ENCODE measurements at regions not wholly inside any gene's neighbourhood (a gene's known extent, or its start where the extent isn't known, plus 50 kb on each side); places are given as distances from the start of the nearest gene placed in this dataset.

DNA sequence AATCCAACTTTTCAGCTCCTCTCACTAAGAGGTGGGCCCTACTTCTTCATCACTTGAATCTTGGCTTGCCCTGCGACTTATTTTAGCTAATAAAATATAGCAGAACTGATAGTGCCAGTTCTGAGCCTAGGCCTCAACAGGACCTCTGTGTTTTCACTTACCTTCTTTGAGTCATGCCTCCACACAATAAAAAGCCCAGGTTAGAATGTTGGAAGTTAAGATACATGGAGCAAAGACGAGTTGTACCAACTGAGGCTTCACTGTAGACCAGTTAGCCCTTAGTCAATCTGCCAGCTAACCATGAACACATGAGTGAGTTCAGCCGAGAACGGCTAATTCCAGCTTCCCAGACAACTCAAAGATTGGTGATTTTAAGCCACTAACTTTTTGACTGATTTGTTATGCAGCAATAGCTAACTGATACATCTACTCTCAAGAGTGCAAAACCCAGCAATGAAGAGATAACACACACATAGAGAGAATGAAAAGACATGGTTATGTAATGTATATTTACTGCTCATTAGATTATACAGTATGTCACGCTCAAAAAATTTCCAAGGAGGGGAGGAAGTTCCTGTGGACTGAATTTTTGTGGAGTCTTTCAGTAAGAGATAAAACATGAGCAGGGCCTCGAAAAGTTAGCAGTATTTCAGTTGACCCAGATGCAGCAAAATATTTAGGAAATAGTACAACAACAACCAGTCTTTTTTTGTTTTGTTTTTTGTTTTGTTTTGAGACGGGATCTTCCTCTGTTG lies 181.1 kb downstream of the MYCN start:
- no peak for DNase-seq (ENCODE audit: low read depth)

DNA sequence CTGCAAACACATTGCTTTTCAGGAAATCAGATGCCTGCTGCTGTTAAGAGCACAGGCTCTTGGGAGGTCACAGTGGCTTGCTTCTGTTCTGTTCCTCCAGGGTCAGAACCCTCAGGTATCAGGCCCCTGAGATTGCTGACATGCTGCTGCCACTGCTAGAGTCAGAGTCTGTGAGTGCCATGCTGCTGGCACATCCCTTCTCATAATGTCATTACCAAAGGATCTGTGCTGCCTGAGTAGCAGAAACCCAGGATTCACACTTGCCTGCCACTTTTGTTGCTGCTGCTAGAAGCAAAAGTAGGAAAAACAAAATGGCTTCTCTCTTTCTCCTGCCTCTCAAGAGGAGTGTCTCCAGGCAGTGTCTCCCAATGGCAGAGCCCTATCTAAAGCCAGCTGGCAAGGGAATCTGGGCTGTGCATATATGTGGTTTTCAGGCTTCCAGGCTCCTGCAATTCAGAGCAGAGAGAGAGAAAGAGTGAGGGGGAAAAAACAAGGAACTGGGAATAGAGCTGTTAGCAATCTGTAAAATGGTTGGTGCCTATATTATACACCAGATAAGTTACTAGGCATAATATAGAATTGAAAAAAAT lies 180.3 kb downstream of the MYCN start:
- no peak for DNase-seq (ENCODE audit: low read depth)

DNA sequence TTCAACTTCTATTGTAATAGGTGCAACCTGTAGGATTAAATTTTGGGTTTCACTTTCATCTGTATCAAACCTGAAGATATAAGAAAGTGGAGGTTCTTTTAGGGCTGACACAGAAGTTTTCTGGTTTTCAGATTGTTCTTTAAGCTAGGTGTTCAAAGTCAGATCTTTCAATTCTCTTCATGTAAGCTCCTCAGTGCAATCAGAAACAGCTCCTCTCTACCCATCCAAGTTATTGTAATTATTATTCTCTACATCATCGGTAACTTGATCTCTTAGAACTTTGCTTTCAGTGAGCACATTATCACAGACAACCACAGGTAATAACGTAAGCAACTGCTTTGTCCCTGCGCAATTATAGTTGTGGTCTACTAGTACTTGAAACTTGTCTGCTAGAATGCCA lies 179.4 kb downstream of the MYCN start:
- no peak for DNase-seq (ENCODE audit: low read depth)

DNA sequence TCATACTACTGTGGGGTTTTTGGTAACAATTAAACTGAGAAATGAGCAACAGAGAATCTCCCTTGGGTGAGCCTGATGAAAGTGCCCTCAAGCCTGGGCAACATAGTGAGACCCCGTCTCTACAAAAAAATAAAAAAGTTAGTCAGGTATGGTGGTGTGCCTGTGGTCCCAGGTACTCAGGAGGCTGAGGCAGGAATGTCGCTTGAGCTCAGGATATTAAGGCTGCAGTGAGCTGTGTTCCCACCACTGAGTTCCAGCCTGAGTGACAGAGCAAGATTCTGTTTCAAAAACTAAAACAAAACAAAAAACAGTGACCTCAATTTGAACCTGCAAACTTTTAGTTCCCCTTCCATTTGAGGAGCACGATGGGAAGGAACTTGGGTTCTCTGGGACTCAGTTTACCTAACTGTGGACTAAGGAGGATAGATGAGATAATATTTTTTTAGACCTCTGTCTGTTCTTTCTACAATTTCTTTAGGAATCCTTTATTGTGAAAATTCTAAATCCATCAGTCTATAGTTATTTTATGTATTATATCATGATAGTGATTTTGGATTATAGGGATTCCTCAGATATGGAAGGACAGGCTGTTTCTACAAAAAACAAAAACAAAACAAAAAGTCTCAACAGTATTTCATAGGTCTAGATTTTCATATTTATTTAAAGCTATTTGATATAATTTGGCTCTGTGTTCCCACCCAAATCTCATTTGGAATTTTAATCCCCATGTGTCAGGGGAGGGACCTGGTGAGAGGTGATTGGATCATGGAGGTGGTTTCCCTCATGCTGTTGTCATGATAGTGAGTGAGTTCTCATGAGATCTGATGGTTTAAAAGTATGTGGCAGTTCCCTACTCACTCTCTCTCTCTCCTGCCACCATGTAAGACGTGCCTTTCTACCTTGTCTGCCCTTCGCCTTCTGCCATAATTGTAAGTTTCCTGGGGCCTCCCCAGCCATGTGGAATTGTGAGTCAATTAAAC lies 178.6 kb downstream of the MYCN start:
- no peak for DNase-seq (ENCODE audit: low read depth)

GRCh38 chr2:16117791-16118610 lies 177.7 kb downstream of the MYCN start:
- DNase-seq (ENCODE audit: low read depth) = no peak

DNA sequence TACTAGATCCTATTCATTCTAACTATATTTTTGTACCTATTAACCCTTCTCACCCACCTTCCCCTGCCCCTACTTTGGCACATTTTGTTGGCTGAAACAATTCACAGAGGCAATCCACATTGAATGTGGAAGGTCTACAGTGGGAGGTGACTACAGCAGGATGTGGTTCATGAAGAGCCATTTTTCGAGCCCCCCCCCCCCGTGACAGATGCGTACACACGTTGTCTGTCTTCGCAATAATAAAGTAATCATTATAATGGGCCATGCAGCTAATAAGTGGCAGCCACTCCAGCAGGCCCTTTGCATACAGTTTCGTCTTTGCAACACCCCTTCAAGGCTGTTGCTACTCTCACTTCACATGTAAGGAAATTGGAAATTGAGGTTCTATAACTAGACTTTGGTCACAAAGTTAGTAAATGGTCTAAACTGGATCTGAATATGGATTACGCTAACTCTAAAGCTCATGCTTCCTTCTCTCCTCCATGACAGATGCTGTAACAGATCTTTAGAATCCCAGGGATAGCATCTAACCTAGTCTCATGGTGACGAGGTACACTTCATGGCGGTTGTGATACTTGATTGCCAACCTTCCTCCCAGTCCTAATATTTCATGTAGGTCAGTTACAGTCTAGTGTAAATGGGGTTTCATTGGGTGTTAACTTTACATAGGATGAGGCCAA lies 176.8 kb downstream of the MYCN start:
- DNase-seq (ENCODE audit: low read depth) = no peak

GRCh38 chr2:16115881-16116830 lies 175.8 kb downstream of the MYCN start:
- DNase-seq (ENCODE audit: low read depth) = no peak

GRCh38 chr2:16115291-16115690 lies 174.9 kb downstream of the MYCN start:
- DNase-seq (ENCODE audit: low read depth) = no peak

GRCh38 chr2:16114836-16115235 lies 174.5 kb downstream of the MYCN start:
- DNase-seq (ENCODE audit: low read depth) = no peak

DNA sequence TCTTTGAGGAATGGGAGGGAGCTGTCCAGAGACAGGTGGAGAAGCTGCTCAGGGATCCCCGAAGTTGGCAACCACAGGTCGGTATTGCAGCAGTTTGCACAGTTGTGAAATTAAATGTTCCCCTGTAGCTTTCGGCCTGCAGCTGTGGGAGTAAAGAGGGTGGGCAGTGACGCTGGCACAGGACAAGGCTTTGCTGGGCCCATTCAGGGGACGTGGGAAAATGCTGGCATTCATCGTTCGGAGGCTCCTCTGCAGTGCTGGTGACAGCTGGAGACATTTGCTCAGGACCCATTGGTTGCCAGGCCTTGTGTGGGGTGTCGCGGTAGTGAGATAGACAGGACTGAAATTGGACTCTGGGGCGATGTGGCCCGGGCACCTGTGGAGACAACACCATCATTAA lies 173.7 kb downstream of the MYCN start:
- no peak for DNase-seq (ENCODE audit: low read depth)

DNA sequence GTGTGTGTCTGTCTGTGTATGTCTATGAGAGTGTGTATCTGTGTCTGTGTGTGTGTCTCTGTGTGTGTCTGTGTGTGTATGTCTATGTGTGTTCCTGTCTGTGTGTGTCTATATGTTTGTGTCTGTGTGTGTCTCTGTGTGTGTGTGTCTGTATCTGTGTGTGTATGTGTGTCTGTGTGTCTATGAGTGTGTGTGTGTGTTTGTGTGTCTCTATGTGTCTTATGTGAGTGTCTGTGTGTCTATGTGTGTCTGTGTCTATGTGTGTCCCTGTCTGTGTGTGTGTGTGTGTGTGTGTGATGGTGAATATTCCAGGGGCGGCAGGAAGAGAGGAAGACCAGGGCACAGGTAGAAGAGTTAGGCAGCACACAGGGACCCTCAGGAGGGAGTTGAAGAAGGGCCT lies 173.2 kb downstream of the MYCN start:
- no peak for DNase-seq (ENCODE audit: low read depth)

- no peak for DNase-seq (ENCODE audit: low read depth)
Observed at GRCh38 chr2:16112972-16113560, 172.7 kb downstream of the MYCN start.

GRCh38 chr2:16112251-16112971 lies 172.1 kb downstream of the MYCN start:
- DNase-seq (ENCODE audit: low read depth) = no peak

GRCh38 chr2:16111838-16112210 lies 171.5 kb downstream of the MYCN start:
- DNase-seq (ENCODE audit: low read depth) = no peak

DNA sequence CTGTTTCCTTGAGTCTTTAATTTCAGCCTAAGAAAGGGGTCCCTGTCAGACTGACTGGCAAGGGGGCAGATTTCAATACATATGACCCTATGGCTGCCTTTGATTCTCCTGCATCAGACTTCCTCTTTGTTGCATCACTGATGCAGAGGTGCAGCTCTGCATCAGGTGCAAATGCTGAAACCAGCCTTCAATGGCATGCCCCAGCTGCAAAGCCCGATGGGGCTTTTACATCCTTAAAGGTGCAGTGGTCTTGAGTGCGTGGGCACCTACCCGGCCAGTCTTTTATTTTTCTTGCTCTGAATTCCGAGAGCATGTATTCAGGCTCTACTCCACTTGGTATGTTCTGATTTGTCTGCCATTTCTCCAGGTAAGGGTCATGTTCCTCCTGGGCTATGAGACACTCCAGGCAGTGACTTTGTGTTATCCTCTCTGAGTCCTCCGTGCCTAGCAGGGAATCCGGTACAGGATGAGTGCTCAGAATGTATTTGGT lies 169.5 kb downstream of the MYCN start:
- no peak for DNase-seq (ENCODE audit: low read depth)

DNA sequence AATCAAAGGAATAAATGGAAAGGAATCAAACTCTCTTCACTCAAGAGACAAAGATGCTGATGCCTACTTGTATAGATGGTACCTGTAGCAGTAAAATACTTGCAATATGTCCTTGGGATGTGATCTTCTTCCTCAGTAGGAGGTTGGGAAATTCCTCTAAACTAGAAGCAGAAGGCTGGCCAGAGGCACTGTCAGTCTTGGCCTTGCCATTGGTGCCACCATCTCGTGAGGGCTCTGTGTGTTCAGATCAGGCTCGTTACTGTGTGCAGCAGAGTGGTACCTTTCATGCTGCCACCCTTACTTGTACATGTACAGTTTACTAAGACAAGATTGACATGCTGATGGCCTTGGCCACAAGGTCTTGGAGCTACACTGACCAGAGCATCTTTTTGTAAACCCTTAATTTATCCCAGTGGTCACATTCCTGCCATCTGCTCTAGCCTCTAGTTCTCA lies 169.0 kb downstream of the MYCN start:
- no peak for DNase-seq (ENCODE audit: low read depth)

- DNase-seq (ENCODE audit: low read depth) = no peak
Observed at GRCh38 chr2:16107246-16107645, 166.9 kb downstream of the MYCN start.

DNA sequence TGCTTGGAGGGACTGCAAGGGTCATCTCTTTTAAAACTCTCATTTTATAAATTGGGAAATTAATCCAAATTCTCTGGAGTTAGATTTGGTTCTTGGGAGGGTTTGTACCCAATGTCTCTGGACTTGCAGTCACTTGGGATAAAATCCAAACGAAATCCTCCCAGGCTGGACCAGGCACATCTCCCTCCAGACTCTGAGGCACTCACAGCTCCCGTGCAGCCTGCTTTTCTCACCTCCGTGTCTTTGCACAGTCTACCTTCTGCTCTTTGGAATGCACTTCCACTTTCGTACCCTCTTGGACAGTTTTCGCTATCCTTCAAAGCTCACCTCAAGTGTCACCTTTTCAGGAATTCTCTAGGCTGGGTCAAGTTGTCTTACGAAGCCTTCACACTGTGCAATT lies 166.3 kb downstream of the MYCN start:
- no peak for DNase-seq (ENCODE audit: low read depth)

All from stimulated activated CD8-positive, alpha-beta memory T cell treated with anti-CD3 and anti-CD28 coated beads, Interleukin-15, amount 100 ng/mL, for 1 hour (primary cell).